ENCODE measurements at regions not wholly inside any gene's neighbourhood (a gene's known extent, or its start where the extent isn't known, plus 50 kb on each side); places are given as distances from the start of the nearest gene placed in this dataset.
"Not testable (repeated sequence)": the region's sequence is repeated elsewhere in the genome, so short reads cannot be mapped to it uniquely, and the experiment has no call there.

DNA sequence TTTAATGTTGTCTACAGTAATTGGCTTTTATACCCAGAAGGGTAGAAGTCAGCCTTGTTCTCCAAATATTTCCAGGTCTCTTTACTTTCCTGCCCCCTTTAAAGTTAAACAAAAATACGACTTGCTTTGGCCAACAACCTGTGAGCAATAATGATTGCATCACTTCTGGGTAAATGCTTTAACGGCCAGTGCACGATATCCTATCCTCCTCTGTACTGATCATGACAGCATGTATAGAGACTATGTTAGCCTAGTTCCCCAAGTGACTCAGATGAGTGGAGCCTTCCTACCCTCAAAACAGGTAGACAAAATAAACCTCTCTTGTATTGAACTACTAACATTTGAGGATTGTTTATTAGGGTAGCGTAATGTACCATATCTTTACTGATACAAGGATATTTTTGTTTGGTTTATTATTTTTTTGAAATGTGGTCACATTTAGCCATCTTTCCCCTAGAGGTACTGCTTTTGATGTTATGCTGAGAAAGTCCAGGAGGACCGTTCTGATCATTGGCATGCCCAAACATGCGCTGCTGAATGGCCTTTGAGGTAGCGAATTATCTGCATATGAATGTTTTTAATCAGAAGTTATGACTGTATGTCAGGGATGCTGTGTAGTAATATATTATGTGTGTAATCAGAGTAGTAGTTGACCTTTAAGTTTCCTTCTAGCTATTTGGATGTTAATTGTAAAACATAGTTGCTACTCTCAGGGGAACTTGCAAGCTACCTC lies 262.6 kb upstream of the DCC start:
- peak overlapping the region; percentile 43 for H3K27ac ChIP-seq
- peak; percentile 20 for DNase-seq (ENCODE audit: low read depth, low spot score)

DNA sequence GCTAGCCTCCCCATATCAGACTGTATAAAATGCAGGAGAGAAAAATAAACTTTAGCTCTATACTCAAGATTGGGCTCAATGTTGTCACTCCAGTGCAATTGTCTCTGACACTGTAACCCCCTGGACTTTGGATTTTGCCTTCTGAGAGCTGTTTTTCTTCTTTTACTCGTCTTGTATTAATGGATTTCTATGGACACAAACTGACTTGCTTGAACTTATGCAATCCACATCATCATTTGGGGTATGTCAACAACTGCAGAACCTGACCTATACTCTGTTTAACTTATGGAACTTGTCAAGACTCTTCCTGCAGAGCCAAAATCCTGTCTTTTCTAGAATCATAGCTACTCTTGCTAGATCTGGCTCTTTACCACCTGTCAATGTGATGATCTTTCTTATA lies 257.8 kb upstream of the DCC start:
- no peak overlapping the region for H3K27ac ChIP-seq
- DNase-seq (ENCODE audit: low read depth, low spot score): no peak

DNA sequence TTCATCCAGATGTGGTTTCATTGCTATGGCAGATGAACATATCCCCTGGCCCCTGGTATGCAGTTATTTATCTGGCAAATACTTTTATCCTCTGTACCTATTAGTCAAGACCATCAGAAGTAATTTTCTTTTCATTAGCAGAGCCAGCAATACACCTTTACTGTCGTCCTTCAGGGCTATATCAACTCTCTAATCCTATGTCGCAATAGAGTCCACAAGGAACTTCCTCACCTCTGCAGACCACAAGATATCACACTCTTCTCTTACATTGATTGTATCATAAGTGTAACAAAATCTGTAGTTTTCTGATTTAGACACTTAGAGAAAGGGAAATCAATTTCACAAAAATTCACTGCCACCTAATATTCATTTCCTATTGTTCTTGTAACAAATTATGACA lies 252.9 kb upstream of the DCC start:
- no peak overlapping the region for H3K27ac ChIP-seq
- no peak for DNase-seq (ENCODE audit: low read depth, low spot score)

DNA sequence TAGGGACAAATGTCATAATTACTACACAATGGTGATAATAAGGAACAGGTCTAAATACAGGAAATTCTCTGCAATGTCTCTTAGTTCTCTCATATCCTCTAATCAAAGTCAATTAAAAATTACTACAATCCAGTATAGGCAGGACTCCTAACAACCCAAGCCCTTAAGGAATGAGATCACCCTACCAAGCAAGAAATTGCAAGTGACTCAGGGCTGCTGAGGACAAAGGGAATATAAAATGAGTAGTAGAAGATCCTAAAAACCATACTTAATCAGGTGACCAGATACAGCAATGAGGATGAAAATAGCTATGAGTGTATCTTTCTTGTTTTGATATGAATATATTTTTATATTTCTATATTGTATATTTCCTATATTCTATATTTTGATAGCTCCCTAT lies 250.0 kb upstream of the DCC start:
- no peak overlapping the region for H3K27ac ChIP-seq
- no peak for DNase-seq (ENCODE audit: low read depth, low spot score)

DNA sequence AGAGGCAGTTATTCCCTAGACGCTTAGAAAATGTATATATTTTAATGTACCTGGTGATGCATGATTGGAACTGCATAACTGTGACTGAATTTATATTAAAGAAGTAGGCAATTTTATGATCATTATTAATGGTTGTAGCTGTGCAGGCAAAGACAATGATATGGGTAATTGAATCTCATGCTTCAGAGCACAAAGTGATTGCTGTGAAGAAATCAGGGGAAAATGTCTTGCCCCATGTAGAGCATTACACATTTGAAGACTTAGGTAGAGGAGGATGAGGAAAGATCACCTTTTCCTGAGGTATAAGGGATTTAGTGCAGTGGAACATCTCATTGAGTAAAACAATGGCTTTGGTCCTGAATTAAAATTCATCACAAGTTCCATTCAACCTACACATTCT lies 246.8 kb upstream of the DCC start:
- no peak overlapping the region for H3K27ac ChIP-seq
- DNase-seq (ENCODE audit: low read depth, low spot score): no peak

DNA sequence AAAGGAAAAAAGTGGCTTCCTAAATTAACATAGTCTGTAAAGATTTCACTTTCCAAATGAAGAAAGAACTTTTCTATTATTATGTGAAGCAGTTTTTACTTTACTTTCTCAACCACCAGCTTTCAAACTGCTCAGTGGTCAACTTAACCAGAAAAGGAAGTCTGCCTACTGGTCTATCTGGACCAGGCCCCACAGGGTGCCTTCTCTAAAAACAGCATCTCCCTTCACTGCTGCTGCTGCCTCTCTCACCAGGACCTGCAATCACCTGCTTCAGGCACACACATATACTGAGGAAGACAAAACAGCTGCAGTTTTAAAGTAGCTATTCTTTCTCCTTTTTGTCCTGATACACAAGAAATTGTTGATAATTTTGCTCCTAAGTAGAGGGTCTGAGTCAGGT lies 221.3 kb upstream of the DCC start:
- no peak for DNase-seq (ENCODE audit: low read depth, low spot score)
- H3K27ac ChIP-seq: no peak overlapping the region

DNA sequence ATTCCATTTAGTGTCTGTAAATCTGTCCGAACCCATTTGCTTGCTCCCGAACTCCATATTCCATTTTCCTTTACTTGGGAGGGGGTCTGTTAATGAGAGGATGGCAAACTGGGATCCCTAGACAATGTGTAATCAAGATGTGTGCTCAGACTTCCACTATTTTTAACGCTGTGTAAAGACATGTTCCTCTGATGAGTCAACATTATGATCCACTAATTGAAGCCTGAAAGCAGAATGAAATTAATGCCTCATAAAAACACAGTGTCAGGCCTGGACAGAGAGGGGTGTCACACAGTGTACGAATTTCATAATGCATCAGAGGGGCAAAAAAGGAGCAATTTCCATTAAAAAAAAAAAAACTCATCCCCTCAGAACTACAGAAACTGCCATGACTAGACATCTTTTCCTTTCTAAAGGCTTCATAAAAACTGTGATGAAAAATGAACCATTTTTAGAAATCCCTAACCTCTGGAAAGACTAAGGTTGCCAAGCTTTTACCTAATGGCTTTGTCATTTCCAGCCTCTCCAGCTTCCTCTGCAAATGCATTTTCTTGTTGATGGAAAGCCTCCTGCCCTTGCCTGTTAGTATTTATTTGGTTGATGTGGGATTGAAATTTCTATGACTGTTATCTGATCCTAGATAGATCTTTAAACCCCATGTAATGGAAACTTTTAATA lies 209.2 kb upstream of the DCC start:
- H3K27ac ChIP-seq: no peak overlapping the region
- peak; percentile 3 for DNase-seq (ENCODE audit: low read depth, low spot score)

DNA sequence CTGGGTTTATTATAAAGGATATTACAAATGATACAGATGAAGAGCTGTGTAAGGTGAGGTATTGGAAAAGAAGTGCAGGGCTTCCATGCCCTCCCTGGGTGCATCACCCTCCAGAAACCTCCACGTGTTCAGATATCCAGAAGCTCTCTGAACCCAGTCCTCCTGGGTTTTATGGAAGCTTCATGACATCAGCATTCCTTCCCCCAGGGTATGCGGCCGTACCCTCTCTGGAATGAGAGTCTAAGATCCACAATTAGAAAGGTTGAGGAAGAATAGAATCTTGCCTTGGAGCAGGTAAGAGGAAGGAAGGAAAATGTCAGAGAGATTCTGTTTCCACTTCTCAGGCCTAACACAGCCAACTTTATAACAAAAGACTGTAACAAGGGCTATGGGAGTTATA lies 208.2 kb upstream of the DCC start:
- DNase-seq (ENCODE audit: low read depth, low spot score): no peak
- H3K27ac ChIP-seq: no peak overlapping the region

DNA sequence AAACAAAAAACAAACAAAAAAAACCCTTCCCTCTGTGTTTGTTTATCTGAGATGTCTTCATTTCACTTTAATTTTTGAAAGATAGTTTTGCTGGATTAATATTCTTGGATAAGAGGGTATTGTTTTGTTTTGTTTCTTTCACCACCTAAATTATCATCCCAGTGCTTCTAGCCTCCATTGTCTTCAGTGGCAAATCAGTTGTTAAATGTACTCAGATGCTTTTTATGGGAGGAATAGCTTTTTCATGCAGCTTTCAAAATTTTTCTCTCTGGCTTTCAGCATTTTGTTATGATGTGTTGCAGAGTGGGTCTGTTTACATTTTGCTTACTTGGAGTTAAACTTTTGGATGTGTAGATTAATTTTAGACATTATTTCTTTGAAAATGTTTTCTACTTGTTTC lies 203.5 kb upstream of the DCC start:
- DNase-seq (ENCODE audit: low read depth, low spot score): no peak
- no peak overlapping the region for H3K27ac ChIP-seq

DNA sequence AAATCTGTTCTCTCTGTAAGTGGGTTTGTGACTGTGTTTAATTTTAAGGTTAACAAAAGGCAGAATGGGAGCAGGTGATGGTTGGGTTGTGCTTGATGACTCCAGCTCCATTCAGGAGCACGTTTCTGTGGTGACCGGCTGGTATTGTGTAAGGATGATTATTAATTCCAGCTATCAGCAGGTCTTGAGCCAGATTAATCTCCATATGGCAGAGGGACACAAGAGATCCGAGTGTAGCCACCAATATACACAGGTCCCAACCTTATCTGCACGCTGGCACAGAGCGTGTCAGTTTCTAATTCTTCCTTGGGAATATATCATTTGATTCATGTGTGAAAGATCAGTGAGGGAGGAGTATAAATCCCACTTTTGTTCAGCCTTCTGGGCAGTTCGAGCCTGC lies 199.0 kb upstream of the DCC start:
- no peak for DNase-seq (ENCODE audit: low read depth, low spot score)
- no peak overlapping the region for H3K27ac ChIP-seq

DNA sequence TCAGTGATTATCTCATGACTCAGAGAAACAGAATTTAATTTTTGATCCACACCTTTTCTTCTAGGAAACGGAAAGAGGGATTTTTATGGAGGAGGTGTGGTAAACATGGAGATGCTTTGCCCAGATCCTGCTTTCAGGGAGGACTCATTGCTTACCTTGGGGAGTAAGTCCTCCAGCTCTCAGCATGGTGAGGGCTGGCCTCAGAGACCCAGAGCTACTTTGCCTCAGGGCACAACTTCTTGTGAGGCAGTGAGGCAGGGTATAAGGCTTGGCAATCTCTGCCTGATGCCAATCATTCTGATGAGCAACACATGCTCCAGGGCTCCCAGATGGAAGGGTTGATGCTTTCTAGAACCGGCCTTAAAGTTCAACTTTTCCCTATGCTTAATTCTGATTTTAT lies 189.9 kb upstream of the DCC start:
- DNase-seq (ENCODE audit: low read depth, low spot score): peak; percentile 60
- H3K27ac ChIP-seq: peak overlapping the region; percentile 28

DNA sequence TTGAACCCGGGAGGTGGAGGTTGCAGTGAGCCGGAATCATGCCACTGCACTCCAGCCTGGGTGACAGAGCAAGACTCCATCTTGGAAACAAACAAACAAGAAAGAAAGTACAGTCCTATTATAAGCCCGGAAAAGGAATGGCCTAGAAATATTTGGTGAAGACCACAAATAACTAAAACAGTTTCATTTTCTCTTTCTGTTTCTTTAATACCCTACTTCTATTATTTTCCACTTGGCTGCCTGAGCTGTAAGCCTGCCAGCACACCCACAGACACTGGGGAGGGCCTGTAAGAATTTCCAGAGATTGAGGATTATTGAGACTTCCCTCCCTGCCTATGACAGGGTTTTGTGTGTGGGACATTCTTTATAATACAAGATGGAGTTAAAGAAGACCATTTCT lies 188.0 kb upstream of the DCC start:
- no peak for DNase-seq (ENCODE audit: low read depth, low spot score)
- H3K27ac ChIP-seq: no peak overlapping the region

DNA sequence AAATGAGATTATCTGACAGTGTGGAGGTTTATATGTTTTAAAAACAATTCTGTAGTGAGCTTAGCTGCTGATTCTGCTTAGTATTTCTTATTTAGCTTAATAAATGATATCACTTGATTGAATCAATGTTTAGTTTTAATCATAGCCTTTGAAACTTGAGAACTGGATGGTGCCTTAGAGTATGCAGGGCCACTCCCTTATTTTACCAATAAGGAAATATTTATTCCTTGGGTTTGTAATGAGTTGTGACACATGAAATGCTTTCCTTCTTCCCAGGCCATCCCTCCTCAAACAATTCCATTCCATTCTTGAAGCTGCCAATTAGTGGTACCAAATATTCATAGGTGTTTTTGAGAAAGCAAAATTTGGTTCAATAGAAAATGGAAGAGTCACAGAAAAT lies 183.8 kb upstream of the DCC start:
- H3K27ac ChIP-seq: no peak overlapping the region
- DNase-seq (ENCODE audit: low read depth, low spot score): no peak

DNA sequence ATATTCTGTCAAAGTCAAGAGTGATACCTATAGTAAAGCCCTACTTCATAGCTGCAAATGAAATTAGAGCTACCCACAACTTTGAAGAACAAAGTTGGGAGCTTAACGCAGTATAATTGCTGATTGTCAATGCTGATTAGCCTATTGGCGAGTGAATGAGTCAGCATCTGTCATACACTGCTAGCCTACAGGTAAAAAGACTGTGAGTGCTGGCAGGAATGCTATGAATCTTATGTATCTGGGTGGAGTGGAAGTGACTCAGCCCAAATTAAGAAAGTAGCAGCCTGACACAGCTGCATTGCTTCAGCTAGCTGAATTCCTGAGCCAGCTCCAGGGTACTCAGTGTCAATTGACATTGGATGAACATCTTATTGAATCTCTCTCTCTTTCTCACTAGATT lies 179.4 kb upstream of the DCC start:
- peak overlapping the region; percentile 60 for H3K27ac ChIP-seq
- DNase-seq (ENCODE audit: low read depth, low spot score): peak; percentile 82

DNA sequence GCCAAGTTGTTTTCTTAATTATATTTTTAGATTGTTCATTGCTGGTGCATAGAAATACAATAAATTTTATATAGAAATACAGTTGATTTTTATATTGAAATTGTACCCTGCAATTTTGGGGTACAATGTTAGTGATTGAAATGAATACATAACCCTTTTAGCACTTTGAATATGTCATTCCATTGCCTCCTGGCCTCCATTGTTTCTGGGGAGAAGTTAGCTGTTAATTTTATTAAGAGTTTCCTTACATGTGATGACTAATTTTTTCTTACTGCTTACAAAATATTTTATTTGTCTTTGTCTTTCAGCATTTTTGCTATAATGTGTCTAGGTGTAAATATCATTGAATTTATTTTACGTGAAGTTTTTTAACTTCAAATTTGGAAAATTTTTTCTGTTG lies 176.5 kb upstream of the DCC start:
- H3K27ac ChIP-seq: no peak overlapping the region
- no peak for DNase-seq (ENCODE audit: low read depth, low spot score)

DNA sequence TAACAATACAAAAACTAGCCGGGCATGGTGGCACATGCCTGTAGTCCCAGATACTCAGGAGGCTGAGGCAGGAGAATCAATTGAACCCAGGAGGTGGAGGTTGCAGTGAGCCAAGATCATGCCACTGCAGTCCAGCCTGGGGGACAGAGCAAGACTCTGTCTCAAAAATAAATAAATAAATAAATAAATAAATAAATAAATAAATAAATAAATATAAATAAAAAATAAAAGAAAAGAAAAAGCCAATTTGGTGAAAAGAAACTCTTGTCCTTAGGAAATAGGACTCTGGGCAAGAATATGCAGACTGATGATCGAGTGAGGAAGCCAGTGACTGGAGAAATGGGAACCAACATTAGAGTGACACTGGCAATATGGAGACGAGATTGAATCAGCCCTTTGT lies 171.9 kb upstream of the DCC start:
- DNase-seq (ENCODE audit: low read depth, low spot score); H3K27ac ChIP-seq: not testable (repeated sequence)

DNA sequence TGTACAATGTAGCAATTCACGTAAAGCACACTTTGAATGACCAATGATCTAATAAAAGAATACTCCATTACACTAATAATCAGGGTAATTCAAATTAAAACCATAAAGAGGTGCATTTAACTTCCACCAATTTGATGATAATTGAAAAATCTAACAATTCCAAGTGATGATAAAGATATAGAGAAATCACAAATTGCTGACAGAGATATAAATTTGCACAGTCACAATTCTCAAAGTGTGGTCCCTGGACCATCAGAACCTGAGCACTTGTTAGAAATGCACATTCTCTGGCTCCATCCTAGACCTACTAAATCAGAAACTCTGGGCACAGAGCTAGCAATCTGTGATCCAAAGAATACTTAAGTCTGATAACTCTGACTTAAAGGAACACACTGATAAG lies 165.8 kb upstream of the DCC start:
- H3K27ac ChIP-seq: no peak overlapping the region
- DNase-seq (ENCODE audit: low read depth, low spot score): no peak

DNA sequence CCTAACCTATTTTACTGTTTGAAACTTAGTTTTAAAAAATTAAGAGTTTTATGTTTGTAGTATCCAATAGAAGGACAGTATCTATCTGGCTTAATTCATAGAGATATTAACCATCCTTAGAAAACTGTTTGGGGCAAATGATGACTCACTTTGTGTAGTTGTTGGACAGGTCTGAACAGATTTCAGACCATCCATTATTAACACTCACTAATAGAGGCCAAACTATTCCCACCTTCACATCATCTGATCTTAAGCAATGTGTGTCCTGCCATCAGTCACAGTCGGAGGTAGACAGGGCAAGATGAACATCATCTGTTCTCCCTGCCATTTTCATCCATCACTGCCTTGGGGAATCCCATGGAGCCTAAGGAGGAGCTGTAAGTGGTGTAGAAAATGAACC lies 164.6 kb upstream of the DCC start:
- H3K27ac ChIP-seq: no peak overlapping the region
- peak; percentile 6 for DNase-seq (ENCODE audit: low read depth, low spot score)

DNA sequence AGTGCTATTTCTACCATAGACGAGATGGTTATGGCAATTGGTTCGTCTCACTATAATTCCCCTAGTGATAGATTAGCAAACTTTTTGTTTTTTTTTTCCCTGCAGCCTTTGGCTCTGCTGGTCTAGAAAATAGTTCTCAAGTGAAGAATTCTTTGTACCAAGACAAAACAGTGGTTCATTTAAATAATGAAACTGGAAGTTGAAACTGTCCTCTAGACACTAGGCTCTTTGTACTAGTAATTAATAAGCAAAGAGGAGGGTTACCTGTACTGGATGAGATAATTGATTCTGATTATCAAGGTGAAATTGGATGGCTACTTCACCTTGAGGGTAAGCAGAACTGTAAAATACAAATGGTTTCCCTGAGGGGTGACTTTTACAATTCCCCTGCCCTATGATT lies 156.9 kb upstream of the DCC start:
- H3K27ac ChIP-seq: no peak overlapping the region
- DNase-seq (ENCODE audit: low read depth, low spot score): no peak

DNA sequence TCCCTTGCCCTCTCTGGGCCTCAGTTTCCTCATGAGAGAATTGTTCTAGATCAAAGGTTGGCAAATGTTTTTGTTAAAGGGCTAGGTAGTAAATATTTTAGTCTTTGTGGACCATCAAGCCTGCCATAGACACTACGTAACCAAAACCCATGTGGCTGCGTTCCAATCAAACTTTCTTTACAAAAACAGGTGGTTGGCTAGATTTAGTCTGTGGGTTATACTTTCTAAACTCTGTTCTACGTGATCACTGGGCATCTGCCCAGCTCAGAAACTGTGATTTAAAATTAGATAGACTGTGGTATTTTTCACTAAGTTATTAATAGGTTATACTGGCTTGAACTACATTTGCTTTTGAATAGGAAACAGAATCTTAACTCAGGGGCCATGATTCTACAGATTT lies 149.8 kb upstream of the DCC start:
- DNase-seq (ENCODE audit: low read depth, low spot score): no peak
- no peak overlapping the region for H3K27ac ChIP-seq

DNA sequence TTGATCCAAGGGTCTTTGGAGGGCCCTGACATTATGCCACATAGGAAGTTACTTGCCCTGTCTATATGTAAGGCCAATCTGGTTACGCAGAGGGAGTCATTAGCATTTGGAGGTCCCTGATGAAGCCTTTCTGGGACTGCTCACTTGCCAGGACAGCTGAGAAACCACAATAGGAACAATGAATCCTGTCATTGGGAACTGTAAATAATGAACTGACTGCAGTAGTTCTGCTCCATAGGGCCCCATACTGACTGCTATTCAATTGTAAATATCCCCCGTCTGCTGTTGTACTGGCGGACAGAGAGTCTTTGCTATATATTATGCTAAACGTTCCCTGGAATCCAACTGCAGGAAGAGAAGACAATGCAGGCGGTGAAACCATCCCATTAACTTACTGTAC lies 149.4 kb upstream of the DCC start:
- H3K27ac ChIP-seq: no peak overlapping the region
- DNase-seq (ENCODE audit: low read depth, low spot score): no peak

DNA sequence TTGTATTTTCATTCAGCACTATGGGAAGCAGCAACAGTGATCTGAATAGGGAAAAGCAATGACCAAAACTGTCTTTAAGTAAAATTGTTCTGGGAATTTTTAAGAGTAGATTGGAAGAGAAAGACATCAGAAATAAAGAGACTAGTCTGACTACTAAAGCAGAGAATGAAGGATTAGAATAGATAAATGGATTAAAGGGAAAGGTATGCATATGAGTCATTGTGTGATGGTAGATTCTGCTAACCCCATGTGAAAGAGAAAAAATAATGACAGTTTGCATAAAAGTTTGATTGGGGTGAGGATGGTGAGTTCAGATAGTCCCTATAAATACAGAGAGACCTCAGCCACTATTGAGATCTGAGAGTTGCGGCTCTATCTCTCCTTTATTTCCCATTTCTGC lies 139.6 kb upstream of the DCC start:
- H3K27ac ChIP-seq: no peak overlapping the region
- DNase-seq (ENCODE audit: low read depth, low spot score): no peak
